ENCODE measurements at regions not wholly inside any gene's neighbourhood (a gene's known extent, or its start where the extent isn't known, plus 50 kb on each side); places are given as distances from the start of the nearest gene placed in this dataset.

DNA sequence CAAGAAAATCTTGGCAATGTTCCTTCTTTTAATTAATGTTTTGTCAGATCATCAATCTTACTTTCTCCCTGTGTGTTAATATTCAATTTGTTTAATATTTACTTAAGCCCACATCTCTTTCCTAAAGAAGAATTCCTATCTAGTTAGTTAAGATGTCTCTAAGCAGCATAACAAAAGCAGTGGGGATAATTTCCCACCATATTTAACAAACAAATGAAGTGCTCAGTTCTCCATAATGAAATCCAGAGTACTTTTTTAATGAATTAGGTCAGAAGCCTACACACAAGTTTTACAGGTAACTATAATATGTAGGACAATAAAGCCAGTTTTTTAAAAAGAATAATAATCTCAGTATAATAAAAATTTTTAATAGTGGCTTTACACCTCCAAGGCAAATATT lies 1918.8 kb downstream of the EFNA5 start:
- TF ChIP-seq, protein P1, sequence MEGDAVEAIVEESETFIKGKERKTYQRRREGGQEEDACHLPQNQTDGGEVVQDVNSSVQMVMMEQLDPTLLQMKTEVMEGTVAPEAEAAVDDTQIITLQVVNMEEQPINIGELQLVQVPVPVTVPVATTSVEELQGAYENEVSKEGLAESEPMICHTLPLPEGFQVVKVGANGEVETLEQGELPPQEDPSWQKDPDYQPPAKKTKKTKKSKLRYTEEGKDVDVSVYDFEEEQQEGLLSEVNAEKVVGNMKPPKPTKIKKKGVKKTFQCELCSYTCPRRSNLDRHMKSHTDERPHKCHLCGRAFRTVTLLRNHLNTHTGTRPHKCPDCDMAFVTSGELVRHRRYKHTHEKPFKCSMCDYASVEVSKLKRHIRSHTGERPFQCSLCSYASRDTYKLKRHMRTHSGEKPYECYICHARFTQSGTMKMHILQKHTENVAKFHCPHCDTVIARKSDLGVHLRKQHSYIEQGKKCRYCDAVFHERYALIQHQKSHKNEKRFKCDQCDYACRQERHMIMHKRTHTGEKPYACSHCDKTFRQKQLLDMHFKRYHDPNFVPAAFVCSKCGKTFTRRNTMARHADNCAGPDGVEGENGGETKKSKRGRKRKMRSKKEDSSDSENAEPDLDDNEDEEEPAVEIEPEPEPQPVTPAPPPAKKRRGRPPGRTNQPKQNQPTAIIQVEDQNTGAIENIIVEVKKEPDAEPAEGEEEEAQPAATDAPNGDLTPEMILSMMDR (IDR thresholded peaks at IDR 0.05; ENCODE audit: extremely low read depth, insufficient read depth, missing control alignments): no peak
- in situ Hi-C loops (cut with MboI; ENCODE audit: low pct_unique_long_range_greater_than_20kb, low sequenced_read_pairs, unreplicated experiment): no loop called here
- no peak for DNase-seq (ENCODE audit: low spot score)

DNA sequence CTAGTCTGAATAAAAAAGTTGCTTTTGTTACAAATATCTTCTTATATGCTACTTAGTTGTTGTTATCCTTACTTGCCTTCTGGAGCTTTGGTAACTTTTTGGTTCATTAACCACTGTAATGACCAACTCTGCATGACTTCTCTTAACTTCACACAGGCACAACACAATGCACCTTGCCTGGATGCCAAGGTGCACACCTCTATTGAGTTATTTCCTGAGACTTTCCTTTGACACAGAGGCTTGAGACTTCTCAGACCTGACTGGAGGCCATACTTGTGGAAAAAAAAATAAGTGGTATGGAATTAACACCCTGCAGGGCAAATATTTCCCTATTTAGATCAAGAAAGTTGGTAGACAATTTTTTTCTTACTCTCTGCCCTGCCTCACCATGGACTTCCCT lies 1925.6 kb downstream of the EFNA5 start:
- DNase-seq (ENCODE audit: low spot score): no peak
- in situ Hi-C loops (cut with MboI; ENCODE audit: low pct_unique_long_range_greater_than_20kb, low sequenced_read_pairs, unreplicated experiment): no loop called here
- TF ChIP-seq, protein P1 (IDR thresholded peaks at IDR 0.05; ENCODE audit: extremely low read depth, insufficient read depth, missing control alignments): no peak

DNA sequence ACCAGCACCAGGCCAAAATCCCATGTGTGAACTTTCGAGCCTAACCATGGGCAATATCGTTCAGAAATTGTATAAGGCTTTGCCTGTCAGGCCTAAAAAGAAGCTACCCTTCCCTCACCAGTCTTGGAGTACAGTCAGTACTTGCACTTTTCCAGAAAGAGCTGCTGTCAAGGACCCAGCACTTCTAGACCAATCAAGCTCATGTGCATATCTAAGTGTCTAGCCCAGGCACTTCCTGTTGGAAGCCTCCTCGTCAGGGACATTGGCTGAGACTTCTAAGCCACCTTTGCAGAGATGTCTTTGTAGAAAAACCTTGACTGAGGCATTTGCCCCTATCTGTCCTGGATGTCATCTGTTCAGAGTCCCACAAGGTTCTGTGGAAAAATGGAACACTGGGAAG lies 1930.5 kb downstream of the EFNA5 start:
- TF ChIP-seq, protein P1 (IDR thresholded peaks at IDR 0.05; ENCODE audit: extremely low read depth, insufficient read depth, missing control alignments): no peak
- in situ Hi-C loops (cut with MboI; ENCODE audit: low pct_unique_long_range_greater_than_20kb, low sequenced_read_pairs, unreplicated experiment): no loop called here
- DNase-seq (ENCODE audit: low spot score): no peak

DNA sequence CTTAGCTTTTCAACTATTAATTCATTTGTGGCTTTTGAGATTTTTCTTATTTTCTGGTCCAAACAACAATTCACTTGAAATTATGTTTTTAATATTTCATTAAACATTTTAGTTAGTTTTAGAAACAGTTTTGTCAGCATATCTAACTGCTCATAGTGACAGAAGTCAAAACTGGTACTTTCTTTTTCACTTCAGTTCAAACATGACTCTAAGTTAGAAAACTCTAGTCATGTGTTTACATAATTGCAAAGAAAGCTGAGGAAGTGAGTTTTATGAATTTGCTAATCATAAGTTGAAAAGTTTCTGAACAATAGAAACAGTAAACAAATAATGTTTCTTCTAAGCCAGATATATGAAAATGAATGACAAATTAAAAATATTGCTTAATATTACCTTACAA lies 1931.0 kb downstream of the EFNA5 start:
- in situ Hi-C loops (cut with MboI; ENCODE audit: low pct_unique_long_range_greater_than_20kb, low sequenced_read_pairs, unreplicated experiment): no loop called here
- TF ChIP-seq, protein P1 (IDR thresholded peaks at IDR 0.05; ENCODE audit: extremely low read depth, insufficient read depth, missing control alignments): no peak
- DNase-seq (ENCODE audit: low spot score): no peak

DNA sequence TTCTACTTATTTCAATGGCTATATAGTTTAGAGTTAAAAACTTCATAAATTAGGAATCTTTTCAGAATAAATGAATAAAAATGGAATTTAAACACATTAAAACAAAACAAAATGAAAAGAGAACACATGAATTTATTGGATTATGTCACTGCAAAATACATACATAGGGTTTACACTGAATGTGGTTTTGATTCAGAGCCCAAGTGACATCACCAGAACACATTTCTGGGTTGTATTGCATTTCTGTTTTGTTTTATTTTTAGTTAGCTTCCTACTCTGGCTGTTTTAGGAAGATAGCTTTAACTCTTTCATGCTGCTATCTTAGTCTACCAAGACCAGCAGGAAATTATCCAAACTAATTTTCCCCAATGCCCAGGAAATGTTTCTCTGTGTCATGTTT lies 1935.0 kb downstream of the EFNA5 start:
- in situ Hi-C loops (cut with MboI; ENCODE audit: low pct_unique_long_range_greater_than_20kb, low sequenced_read_pairs, unreplicated experiment): no loop called here
- TF ChIP-seq, protein P1 (IDR thresholded peaks at IDR 0.05; ENCODE audit: extremely low read depth, insufficient read depth, missing control alignments): no peak
- no peak for DNase-seq (ENCODE audit: low spot score)

DNA sequence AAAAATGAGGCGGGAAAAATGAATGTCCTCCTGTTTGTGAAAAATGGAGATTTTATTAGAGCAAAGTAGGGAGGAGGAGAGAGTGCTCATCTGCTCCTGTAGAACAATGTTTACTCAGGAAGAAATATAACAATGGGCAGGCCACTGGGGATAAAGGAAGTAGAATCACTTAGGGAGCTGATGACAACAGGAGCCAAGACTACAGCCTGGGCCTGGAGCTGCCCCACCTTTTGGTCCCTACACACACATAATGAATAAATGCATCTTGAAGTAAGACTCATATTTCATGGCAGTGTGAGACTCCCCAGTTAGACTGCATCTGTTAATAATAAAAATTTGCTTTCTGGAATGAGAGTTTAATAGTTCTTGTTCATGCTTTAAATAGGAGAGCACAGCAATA lies 1939.8 kb downstream of the EFNA5 start:
- DNase-seq (ENCODE audit: low spot score): no peak
- in situ Hi-C loops (cut with MboI; ENCODE audit: low pct_unique_long_range_greater_than_20kb, low sequenced_read_pairs, unreplicated experiment): no loop called here
- TF ChIP-seq, protein P1 (IDR thresholded peaks at IDR 0.05; ENCODE audit: extremely low read depth, insufficient read depth, missing control alignments): no peak

DNA sequence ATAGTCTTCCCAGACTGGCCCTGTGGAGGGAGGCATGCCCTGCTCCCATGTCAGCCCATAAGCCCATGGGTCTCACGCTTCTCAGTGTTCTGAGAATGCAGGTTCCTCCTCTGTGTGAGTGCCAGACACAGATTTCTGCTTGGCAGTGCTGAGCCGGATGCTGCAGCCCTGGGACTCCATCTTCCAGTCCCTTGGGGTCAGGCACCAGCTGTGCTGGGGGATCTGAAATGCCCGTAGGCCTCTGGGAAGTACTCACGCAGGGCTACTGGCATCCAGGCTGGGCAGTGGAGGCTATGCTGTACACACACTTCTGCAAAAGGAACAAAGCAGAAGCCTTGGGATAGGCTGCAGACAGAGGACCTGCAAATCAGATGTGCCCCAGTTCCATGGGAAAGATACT lies 1944.6 kb downstream of the EFNA5 start:
- no peak for DNase-seq (ENCODE audit: low spot score)
- TF ChIP-seq, protein P1 (IDR thresholded peaks at IDR 0.05; ENCODE audit: extremely low read depth, insufficient read depth, missing control alignments): no peak
- in situ Hi-C loops (cut with MboI; ENCODE audit: low pct_unique_long_range_greater_than_20kb, low sequenced_read_pairs, unreplicated experiment): no loop called here
